ENCODE measurements at regions not wholly inside any gene's neighbourhood (a gene's known extent, or its start where the extent isn't known, plus 50 kb on each side); places are given as distances from the start of the nearest gene placed in this dataset.

DNA sequence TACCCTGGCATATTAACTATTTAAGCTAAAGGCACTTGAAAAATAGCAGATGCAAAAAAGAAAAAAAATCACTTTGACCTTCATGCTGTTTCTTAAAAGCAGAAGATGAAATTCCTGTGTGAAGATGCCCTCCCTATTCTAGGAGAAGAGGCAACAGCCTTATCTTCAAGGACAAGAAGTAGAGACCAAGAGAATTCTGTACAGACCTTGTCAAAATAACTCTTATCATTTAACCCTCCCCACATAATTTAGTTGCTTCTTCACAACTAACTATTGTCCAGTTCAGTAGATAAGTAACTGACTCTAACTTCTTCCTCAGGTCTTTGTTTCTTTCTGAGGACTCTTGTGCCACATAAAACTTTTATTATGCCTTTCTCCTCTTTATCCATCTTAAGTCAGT is 72.0 kb upstream of the MARCHF10 start:
- DNase-seq: no peak

DNA sequence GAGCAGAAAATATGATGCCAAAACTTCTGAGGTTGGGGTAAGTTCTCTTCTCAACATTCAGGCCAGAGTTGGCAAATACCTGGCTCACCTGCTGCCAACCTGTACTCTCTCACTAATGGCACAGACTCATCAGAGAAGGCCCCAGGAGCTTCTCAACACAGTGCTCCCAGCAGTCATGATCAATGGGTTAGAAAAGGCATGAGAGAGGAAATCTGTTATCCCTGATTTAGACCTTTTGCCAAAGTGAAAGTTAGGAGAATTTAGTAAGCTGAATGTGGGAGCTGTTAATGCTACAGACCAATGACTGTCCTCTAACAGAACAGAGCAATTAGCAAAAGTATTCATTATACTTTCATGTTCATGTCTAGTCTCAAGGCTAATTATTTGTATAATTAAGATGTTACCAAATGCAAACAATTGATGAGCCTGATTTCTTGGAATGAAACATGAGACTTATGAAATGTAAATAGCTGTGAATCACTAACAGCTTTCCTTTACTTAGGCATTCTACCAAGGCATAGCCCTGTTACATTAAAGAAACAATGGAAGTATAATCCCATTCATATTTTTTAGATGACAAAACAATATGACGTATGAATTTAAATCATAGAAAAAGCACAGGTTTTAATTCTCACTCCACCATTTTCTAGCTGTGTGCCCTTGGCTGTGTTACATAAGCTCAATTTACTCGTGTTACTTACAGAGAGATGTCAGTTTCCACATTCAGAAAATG is 68.7 kb upstream of the MARCHF10 start:
- no peak for DNase-seq

DNA sequence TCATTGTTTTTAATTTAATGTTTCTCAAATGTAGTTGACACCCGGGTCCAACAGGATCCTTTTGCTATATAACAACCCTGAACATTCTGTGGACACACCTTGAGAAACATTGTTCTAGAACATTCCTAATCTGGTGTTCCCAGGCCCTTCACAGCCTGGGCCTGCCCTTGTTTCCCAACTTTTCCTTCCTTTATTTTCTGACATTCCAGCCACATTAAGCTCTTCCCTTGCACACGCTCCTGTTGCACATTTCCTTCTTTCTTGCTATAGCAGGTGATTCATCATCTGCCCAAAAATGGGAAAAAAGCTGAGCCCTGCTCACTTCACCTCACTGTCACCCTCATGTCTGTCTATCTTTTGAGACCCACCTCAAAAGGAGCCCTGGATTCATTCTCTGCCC is 67.9 kb upstream of the MARCHF10 start:
- DNase-seq: no peak

DNA sequence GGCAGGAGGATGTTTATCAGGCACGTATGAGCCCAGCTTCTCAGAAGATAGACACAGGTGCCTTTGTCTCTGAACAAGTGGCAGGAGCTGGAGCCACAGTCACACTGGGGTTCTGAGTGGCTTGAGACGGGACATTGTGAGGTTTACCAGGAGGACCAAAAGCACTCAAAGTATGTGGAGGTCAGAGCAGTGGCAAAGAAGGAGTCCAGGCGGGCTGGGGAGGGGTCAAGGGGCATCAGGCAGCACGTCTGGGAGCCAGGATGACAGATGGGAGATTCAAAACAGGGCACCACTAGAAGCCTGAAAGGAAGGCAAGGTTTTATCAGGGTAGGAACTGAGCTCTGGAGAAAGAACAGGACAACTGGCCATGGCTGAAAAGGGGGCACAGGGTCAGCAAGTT is 67.2 kb upstream of the MARCHF10 start:
- no peak for DNase-seq

DNA sequence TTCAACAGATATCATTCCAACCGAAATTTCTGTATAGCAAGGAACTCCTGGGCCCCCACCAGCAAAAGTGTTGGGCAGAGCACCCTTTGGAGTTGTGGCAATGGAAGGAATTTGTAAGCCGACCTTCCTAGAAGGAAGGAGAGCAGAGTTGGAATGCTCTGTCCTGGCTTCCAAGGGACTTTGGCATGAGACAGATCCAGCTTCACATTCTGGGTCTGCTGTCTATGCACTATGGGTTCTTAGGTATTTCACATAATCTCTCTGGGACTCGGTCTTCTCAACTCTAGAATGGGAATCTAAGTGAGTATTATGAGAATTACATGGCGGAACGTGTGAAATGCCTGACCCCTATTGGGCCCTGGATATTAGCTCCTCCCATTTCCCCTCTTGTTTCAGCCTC is 63.2 kb upstream of the MARCHF10 start:
- DNase-seq: no peak

DNA sequence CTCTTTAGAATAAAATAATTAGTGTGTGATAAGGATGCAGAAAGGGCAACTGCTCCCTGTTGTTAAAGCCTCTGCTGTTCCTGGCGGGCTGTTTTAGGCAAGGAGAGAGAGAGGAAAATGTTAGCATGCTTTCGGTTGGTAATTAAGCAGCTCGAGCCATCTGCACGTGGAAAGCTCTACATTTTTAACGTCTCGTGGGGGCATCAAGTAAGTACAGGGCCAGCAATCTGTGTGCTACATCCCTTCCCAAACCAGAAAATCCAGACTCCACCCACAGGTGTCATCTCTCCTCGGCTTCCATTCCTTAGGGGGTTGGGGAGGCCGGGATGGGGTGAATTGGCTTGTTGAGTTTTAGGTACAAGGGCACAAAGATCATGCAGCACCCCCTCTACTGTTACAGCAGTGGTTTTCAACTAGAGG is 62.4 kb upstream of the MARCHF10 start:
- DNase-seq: peak; percentile 32

DNA sequence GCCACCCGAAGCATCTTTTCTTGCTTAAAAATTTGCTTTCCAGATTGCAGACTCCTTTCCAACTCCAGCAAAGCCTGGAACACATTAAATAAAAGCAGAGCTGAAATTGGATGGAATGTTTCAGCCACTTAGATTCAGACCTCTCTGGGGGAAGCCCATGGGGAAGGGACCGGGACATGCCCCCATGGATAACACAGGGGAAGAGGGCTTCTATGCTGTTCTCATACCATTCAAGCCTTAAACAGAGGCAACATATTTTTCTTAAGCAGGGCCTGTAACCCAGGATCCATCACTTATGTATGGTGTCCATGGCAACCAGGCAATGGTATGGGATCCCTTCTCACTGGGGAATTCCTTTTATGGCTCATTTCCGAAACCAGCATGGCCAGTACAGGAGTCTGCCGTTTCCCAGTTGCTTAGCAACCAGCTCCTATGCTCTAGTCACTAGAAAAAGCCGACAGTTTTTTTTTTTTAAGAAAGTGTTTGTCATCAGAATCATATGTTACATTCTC is 62.0 kb upstream of the MARCHF10 start:
- peak; percentile 69 for DNase-seq

DNA sequence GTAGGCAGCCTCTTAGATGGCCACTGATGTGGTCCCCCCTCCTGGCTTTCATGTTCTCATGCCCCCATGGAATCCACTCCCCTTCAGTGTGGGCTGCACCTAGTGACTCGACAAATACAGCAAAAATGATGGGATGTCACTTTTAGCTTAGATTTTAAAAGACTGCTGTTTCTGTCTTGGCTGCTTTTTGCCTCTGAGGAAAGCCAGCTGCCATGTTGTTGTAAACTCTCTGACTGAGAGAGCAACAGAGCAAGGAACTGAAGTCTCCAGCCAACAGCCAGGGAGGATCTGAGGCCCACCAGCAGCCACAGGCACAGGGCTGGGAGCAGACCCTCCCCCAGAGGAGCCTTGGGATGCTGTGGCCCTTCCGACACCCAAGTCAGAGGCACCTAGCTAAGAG is 60.6 kb upstream of the MARCHF10 start:
- DNase-seq: no peak

DNA sequence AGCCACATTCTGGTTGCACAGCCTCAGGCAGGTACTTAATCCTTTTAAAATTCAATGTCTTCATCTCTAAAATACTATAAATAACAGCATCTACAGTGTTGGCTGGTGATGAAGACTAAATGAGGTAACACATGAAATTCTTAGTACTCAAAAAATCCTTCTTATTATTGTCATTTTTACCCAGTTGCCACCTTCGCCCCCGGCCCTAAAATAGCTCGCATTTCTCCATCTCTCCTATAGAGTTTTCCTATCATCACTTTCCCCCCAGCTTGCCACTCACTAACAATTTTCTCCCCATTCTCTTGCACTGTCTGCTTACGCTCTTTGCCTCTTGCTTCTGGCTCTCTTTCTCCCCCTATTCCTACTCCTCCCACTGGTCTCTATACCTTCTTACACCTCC is 59.9 kb upstream of the MARCHF10 start:
- no peak for DNase-seq

DNA sequence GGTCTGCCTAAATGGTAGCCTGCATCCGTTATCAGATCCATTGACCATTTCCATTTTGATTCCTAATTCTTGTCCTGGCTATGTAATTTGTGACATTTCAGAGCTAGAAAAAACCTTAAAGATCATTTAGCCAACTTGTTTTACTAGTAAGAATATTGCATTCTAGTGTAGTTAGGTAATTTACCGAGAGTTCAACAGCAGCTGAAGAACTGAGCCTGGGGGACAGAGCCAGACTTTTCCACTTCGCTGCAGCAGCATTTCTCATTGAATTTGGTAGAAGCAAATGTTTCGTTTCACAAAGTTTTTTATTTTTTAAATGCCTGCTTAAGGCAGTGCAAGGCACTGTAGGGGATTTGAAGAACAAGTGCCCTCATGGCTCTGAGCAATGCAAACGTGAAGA is 59.2 kb upstream of the MARCHF10 start:
- no peak for DNase-seq

DNA sequence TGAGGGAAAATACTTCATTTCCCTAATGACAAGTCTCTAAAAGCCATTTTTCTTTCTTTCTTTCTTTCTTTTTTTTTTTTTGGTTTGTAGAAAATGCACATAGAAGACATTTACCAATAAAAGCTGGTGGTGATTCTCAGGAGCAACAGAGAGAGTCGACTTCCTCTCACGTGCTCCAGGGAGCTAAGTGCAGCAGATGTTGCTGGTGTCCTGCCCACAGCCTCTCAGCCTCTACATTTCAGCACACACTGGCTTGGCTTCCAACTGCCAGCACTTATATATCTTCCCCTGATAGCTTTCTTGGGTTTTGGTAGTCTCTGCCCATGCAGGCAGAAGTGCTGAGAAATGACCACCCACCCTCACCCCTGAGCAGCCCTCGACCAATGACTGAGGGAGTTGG is 58.4 kb upstream of the MARCHF10 start:
- DNase-seq: no peak

DNA sequence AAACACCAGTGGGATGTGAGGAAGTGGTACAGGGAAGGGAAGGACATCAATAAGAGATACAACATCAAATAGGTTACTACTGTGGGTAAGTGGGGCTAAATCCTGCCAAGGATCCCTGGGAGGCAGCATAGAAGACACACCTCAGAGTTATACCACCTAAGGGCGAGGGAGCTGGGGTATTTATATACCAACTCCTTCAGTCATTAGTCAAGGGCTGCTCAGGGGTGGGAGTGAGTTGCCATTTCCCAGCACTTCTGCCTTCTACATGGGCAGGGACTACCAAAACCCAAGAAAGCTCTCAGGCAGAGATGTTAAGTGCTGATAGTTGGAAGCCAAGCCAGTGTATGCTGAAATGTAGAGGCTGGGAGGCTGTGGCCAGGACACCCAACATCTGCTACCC is 57.5 kb upstream of the MARCHF10 start:
- DNase-seq: no peak

DNA sequence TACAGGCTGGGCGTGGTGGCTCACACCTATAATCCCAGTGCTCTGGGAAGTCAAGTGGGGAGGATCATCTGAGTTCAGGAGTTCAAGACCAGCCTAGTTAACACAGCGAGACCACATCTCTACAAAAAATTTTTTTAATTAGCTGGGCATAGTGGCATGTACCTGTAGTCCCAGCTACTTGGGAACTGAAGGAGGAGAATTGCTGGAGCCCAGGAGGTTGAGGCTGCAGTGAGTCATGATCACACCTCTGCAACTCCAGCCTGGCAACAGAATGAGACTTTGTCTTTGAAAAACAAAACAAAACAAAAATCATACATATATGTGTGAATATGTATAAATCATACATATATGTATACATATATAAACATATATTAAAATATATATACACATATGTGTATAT is 54.1 kb upstream of the MARCHF10 start:
- DNase-seq: no peak

DNA sequence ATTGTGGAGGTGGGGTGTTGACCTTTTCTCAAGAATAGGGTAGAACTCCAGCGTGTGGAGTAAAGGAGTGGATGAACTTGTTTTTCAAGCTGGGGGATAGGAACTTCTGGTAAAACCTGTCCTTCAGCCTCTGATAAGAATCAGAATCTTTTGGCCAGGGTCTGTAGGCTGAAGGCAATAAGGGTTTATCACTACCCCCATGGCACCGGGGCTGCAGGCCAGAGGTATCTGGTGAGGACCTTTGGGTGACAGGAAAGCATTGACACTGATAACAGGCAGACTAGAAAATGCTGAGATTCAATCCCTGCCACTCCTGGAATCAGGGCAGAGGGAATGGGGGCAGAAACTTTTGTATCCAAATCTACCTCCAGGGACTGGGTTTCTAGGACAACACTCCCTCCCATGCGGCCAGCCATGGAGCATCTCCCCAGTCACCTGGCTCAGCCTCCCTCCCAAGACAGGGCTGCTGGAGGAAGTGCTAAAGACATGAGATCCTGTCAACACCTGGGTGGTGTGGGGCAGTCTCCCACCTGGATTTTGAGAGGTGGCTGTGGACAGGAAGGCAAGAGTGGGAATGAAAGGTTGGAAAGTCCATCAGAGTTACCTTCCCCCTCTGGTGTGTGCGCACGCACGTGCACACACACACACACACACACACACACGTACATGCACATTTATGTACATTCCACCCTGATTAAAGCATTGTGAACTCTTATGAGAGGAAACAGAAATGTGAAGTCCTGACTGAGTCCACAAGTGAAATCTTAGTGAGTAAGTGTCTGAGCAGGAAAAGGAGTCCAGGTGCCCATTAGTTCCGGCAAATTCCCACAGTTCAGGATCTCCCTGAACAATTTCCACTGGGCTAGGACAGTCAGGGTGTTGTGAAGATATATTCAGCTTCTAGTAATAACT is 53.1 kb upstream of the MARCHF10 start:
- DNase-seq: no peak

DNA sequence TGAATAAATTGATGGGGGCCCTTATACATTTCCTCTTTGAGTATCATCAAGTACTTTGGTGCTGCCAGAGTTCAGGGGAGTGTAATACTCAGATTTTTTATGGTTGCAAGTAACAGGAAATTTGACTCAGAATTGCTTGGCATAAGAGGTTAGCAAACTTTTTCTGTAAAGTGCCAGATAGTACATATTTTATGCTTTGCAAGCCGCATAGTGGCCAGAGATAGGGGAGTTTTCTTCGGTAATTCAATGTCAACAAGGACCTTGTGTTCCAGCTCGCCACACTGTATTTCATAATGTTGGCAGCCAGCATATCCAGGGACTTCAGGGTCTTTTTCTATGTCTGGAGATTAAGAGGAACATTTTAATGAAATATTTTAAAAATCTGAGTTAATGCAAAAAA is 51.0 kb upstream of the MARCHF10 start:
- DNase-seq: no peak
